HEK293 (cell line): ENCODE measurements at regions not wholly inside any gene's neighbourhood (a gene's known extent, or its start where the extent isn't known, plus 50 kb on each side); places are given as distances from the start of the nearest gene placed in this dataset.

Experiments
- ZNF184 ChIP-seq: fragments of 450-650 bp; IDR thresholded peaks from 2 replicates; pipeline ENCODE4 v1.5.1; 2018; ENCODE audit warnings: missing biosample characterization, mild to moderate bottlenecking, missing genetic modification characterization
- ZNF660 ChIP-seq: fragments of 450-650 bp; IDR thresholded peaks from 2 replicates; pipeline ENCODE4 v1.5.1; 2018; ENCODE audit warnings: missing biosample characterization, mild to moderate bottlenecking, missing genetic modification characterization
- TF ChIP-seq, protein P1 (sequence below): fragments of 450-650 bp; formaldehyde crosslinking; IDR thresholded peaks from 2 replicates; pipeline ENCODE4 v1.5.1; 2017; ENCODE audit warnings: missing biosample characterization, missing genetic modification characterization
- TF ChIP-seq, protein P2 (sequence below): fragments of 450-650 bp; formaldehyde crosslinking; IDR thresholded peaks from 2 replicates; pipeline ENCODE4 v1.5.1; 2016; ENCODE audit warnings: missing biosample characterization, missing genetic modification characterization
- TF ChIP-seq, protein P3 (sequence below): fragments of 450-650 bp; formaldehyde crosslinking; IDR thresholded peaks from 2 replicates; pipeline ENCODE4 v1.5.1; 2016; ENCODE audit warnings: missing biosample characterization, missing genetic modification characterization

DNA sequence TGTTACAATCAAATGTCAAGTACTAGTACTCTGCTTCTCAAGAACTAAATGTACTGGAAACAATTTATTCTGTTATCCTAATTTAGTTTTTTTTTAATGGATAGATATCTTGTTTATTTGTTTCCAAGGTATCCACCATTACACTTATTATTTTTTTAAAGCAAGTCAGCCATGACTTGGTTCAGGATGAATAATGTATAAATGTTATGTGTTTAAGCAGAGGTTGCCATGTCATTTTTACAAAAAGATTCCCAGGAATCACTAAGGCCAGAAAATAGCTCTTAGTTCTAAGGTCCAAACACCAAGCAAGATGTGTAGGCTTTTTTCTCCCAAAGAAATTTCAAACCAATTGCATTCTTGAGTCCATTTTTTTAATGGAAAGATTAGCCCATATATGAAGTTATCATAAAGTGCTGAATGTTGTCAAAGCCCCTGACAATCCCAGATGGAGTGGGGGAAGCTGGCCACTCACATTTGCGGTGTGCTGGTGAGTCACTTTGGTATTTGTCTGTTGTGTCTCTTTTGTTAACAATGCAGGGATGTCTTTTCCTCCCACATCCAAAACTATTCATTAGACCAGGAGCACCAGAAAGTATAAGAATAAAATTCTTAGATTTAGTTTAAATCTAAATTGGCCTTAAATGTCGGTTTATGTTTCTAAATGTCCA, 158.9 kb downstream of the COL6A3 start:
- TF ChIP-seq, protein P1, sequence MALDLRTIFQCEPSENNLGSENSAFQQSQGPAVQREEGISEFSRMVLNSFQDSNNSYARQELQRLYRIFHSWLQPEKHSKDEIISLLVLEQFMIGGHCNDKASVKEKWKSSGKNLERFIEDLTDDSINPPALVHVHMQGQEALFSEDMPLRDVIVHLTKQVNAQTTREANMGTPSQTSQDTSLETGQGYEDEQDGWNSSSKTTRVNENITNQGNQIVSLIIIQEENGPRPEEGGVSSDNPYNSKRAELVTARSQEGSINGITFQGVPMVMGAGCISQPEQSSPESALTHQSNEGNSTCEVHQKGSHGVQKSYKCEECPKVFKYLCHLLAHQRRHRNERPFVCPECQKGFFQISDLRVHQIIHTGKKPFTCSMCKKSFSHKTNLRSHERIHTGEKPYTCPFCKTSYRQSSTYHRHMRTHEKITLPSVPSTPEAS (tag by site-specific recombination) = no peak
- TF ChIP-seq ZNF184 (tag by site-specific recombination) (no peak), ZNF660 (no peak)
- TF ChIP-seq, protein P2, sequence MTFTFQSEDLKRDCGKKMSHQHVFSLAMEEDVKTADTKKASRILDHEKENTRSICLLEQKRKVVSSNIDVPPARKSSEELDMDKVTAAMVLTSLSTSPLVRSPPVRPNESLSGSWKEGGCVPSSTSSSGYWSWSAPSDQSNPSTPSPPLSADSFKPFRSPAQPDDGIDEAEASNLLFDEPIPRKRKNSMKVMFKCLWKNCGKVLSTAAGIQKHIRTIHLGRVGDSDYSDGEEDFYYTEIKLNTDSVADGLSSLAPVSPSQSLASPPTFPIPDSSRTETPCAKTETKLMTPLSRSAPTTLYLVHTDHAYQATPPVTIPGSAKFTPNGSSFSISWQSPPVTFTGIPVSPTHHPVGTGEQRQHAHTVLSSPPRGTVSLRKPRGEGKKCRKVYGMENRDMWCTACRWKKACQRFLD (tag by site-specific recombination) = no peak
- TF ChIP-seq, protein P3, sequence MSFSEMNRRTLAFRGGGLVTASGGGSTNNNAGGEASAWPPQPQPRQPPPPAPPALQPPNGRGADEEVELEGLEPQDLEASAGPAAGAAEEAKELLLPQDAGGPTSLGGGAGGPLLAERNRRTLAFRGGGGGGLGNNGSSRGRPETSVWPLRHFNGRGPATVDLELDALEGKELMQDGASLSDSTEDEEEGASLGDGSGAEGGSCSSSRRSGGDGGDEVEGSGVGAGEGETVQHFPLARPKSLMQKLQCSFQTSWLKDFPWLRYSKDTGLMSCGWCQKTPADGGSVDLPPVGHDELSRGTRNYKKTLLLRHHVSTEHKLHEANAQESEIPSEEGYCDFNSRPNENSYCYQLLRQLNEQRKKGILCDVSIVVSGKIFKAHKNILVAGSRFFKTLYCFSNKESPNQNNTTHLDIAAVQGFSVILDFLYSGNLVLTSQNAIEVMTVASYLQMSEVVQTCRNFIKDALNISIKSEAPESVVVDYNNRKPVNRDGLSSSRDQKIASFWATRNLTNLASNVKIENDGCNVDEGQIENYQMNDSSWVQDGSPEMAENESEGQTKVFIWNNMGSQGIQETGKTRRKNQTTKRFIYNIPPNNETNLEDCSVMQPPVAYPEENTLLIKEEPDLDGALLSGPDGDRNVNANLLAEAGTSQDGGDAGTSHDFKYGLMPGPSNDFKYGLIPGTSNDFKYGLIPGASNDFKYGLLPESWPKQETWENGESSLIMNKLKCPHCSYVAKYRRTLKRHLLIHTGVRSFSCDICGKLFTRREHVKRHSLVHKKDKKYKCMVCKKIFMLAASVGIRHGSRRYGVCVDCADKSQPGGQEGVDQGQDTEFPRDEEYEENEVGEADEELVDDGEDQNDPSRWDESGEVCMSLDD (tag by site-specific recombination) = no peak
